ENCODE measurements at regions not wholly inside any gene's neighbourhood (a gene's known extent, or its start where the extent isn't known, plus 50 kb on each side); places are given as distances from the start of the nearest gene placed in this dataset.

GRCh38 chr10:4533621-4534020, 292.4 kb upstream of the AKR1E2 start:
- TF ChIP-seq NFIC (IDR thresholded peaks at IDR 0.05): no peak
- no peak for TF ChIP-seq YY1 (IDR thresholded peaks at IDR 0.05; ENCODE audit: low read depth)
- TF ChIP-seq TCF12 (IDR thresholded peaks at IDR 0.05; ENCODE audit: low read depth): no peak
- no peak for TF ChIP-seq TEAD4 (IDR thresholded peaks at IDR 0.05)
- TF ChIP-seq EP300 (IDR thresholded peaks at IDR 0.05; ENCODE audit: borderline replicate concordance): no peak
- no peak for TF ChIP-seq REST (IDR thresholded peaks at IDR 0.05; ENCODE audit: low read depth)
- TF ChIP-seq CREB1 (IDR thresholded peaks at IDR 0.05; ENCODE audit: low read depth): no peak
- no peak for TF ChIP-seq RAD21 (IDR thresholded peaks at IDR 0.05; ENCODE audit: low read depth)
- TF ChIP-seq FOXM1 (IDR thresholded peaks at IDR 0.05; ENCODE audit: borderline replicate concordance, low read depth): no peak
- TF ChIP-seq TAF1 (IDR thresholded peaks at IDR 0.05; ENCODE audit: low read depth): no peak

GRCh38 chr10:4532976-4533375, 293.0 kb upstream of the AKR1E2 start:
- no peak for TF ChIP-seq USF1 (IDR thresholded peaks at IDR 0.05)
- no peak for TF ChIP-seq YY1 (IDR thresholded peaks at IDR 0.05; ENCODE audit: low read depth)
- no peak for TF ChIP-seq ZBTB7A (IDR thresholded peaks at IDR 0.05; ENCODE audit: low read depth)
- TF ChIP-seq FOXM1 (IDR thresholded peaks at IDR 0.05; ENCODE audit: borderline replicate concordance, low read depth): no peak
- no peak for TF ChIP-seq MAX (IDR thresholded peaks at IDR 0.05)
- no peak for TF ChIP-seq TAF1 (IDR thresholded peaks at IDR 0.05; ENCODE audit: low read depth)
- TF ChIP-seq EP300 (IDR thresholded peaks at IDR 0.05; ENCODE audit: borderline replicate concordance): no peak
- no peak for TF ChIP-seq TEAD4 (IDR thresholded peaks at IDR 0.05)
- TF ChIP-seq CREB1 (IDR thresholded peaks at IDR 0.05; ENCODE audit: low read depth): no peak
- no peak for TF ChIP-seq EGR1 (IDR thresholded peaks at IDR 0.05)
- no peak for TF ChIP-seq REST (IDR thresholded peaks at IDR 0.05; ENCODE audit: low read depth)
- TF ChIP-seq CEBPB (IDR thresholded peaks at IDR 0.05): no peak
- TF ChIP-seq RAD21 (IDR thresholded peaks at IDR 0.05; ENCODE audit: low read depth): no peak
- TF ChIP-seq TCF12 (IDR thresholded peaks at IDR 0.05; ENCODE audit: low read depth): no peak
- no peak for TF ChIP-seq NFIC (IDR thresholded peaks at IDR 0.05)

GRCh38 chr10:4532467-4532866, 293.5 kb upstream of the AKR1E2 start:
- no peak for TF ChIP-seq CEBPB (IDR thresholded peaks at IDR 0.05)
- TF ChIP-seq CREB1 (IDR thresholded peaks at IDR 0.05; ENCODE audit: low read depth): no peak
- no peak for TF ChIP-seq EP300 (IDR thresholded peaks at IDR 0.05; ENCODE audit: borderline replicate concordance)
- no peak for TF ChIP-seq TCF12 (IDR thresholded peaks at IDR 0.05; ENCODE audit: low read depth)
- TF ChIP-seq YY1 (IDR thresholded peaks at IDR 0.05; ENCODE audit: low read depth): no peak
- no peak for TF ChIP-seq MAX (IDR thresholded peaks at IDR 0.05)
- no peak for TF ChIP-seq USF1 (IDR thresholded peaks at IDR 0.05)
- TF ChIP-seq FOXM1 (IDR thresholded peaks at IDR 0.05; ENCODE audit: borderline replicate concordance, low read depth): no peak
- no peak for TF ChIP-seq TEAD4 (IDR thresholded peaks at IDR 0.05)
- TF ChIP-seq TAF1 (IDR thresholded peaks at IDR 0.05; ENCODE audit: low read depth): no peak
- no peak for TF ChIP-seq RAD21 (IDR thresholded peaks at IDR 0.05; ENCODE audit: low read depth)
- TF ChIP-seq EGR1 (IDR thresholded peaks at IDR 0.05): no peak

GRCh38 chr10:4532011-4532410, 294.0 kb upstream of the AKR1E2 start:
- TF ChIP-seq MAX (IDR thresholded peaks at IDR 0.05): no peak
- TF ChIP-seq YY1 (IDR thresholded peaks at IDR 0.05; ENCODE audit: low read depth): no peak
- TF ChIP-seq CREB1 (IDR thresholded peaks at IDR 0.05; ENCODE audit: low read depth): no peak
- no peak for TF ChIP-seq TEAD4 (IDR thresholded peaks at IDR 0.05)
- TF ChIP-seq USF1 (IDR thresholded peaks at IDR 0.05): no peak
- TF ChIP-seq ZBTB7A (IDR thresholded peaks at IDR 0.05; ENCODE audit: low read depth): no peak
- no peak for TF ChIP-seq TAF1 (IDR thresholded peaks at IDR 0.05; ENCODE audit: low read depth)
- TF ChIP-seq TCF12 (IDR thresholded peaks at IDR 0.05; ENCODE audit: low read depth): no peak
- no peak for TF ChIP-seq EP300 (IDR thresholded peaks at IDR 0.05; ENCODE audit: borderline replicate concordance)
- no peak for TF ChIP-seq EGR1 (IDR thresholded peaks at IDR 0.05)

- no peak for TF ChIP-seq NFIC (IDR thresholded peaks at IDR 0.05)
- TF ChIP-seq TCF12 (IDR thresholded peaks at IDR 0.05; ENCODE audit: low read depth): no peak
- no peak for TF ChIP-seq ZBTB7A (IDR thresholded peaks at IDR 0.05; ENCODE audit: low read depth)
Measured at GRCh38 chr10:4529266-4529665, 296.7 kb upstream of the AKR1E2 start.

All from Ishikawa (cell line).